HCT116 (cell line): ENCODE measurements at regions not wholly inside any gene's neighbourhood (a gene's known extent, or its start where the extent isn't known, plus 50 kb on each side); places are given as distances from the start of the nearest gene placed in this dataset.

Experiments used
- ATF3 ChIP-seq: IDR thresholded peaks from 2 replicates; pipeline ENCODE4 v1.6.1; 2012
- CBX3 ChIP-seq: IDR thresholded peaks from 2 replicates; pipeline ENCODE4 v1.6.1; 2012; ENCODE audit warnings: low read depth
- CEBPB ChIP-seq: IDR thresholded peaks from 2 replicates; pipeline ENCODE4 v1.6.1; 2012; ENCODE audit warnings: low read depth
- CTCF ChIP-seq, 3 experiments: fragments of 200-600 bp in 1 of 3; sonication (generic) in 1 of 3; IDR thresholded peaks in 2 of 3; conservative IDR thresholded peaks in 1 of 3; 2 replicates each; pipeline ENCODE4 v1.5.1; 2012 to 2017; ENCODE audit warnings: low read depth in 2 of 3, low read length in 2 of 3, antibody characterized with exemption in 1 of 3, borderline replicate concordance in 1 of 3, control low read depth in 1 of 3, mild to moderate bottlenecking in 1 of 3, mixed read lengths in 1 of 3, mixed run types in 1 of 3, moderate library complexity in 1 of 3; ENCODE audit not compliant: insufficient read depth in 1 of 3
- EZH2 ChIP-seq: fragments of 200-600 bp; sonication (generic); IDR thresholded peaks from 2 replicates; pipeline ENCODE4 v1.6.1; 2017; ENCODE audit warnings: antibody characterized with exemption, mixed run types
- JUND ChIP-seq: IDR thresholded peaks from 2 replicates; pipeline ENCODE4 v1.6.1; 2012
- POLR2A ChIP-seq: IDR thresholded peaks from 2 replicates; pipeline ENCODE4 v1.7.0; 2011; ENCODE audit warnings: borderline replicate concordance; ENCODE audit not compliant: insufficient read depth, insufficient read length; ENCODE audit errors: extremely low read depth
- POLR2AphosphoS5 ChIP-seq: IDR thresholded peaks from 2 replicates; pipeline ENCODE4 v1.6.1; 2011; ENCODE audit warnings: mild to moderate bottlenecking, low read depth, low read length, moderate library complexity
- RAD21 ChIP-seq: IDR thresholded peaks from 2 replicates; pipeline ENCODE4 v1.6.1; 2012; ENCODE audit warnings: low read depth, mild to moderate bottlenecking
- TCF7L2 ChIP-seq: IDR thresholded peaks from 2 replicates; pipeline ENCODE4 v1.7.0; 2011; ENCODE audit warnings: borderline replicate concordance, inconsistent platforms; ENCODE audit not compliant: insufficient read depth, insufficient read length; ENCODE audit errors: extremely low read depth
- YY1 ChIP-seq: IDR thresholded peaks from 2 replicates; pipeline ENCODE4 v1.6.1; 2011; ENCODE audit warnings: low read length, low read depth, moderate library complexity, mild to moderate bottlenecking; ENCODE audit not compliant: insufficient replicate concordance; ENCODE audit errors: extremely low read depth

- TF ChIP-seq POLR2AphosphoS5 (no peak), RAD21 (no peak), CTCF (IDR thresholded peaks at IDR 0.05 in 2 of 3, conservative IDR thresholded peaks at IDR 0.05 in 1 of 3; ENCODE audit: borderline replicate concordance in 1 of 3, insufficient read depth in 1 of 3, low read depth in 2 of 3, low read length in 2 of 3) (no peak), POLR2A (no peak), CBX3 (no peak), EZH2 (no peak), TCF7L2 (no peak), CEBPB (no peak), JUND (no peak), YY1 (no peak), ATF3 (no peak)
These were observed 317.9 kb downstream of the ETS1 start for GRCh38 chr11:128269466-128269865.
